Inferior parietal cortex (tissue), 1 donor: ENCODE measurements at regions not wholly inside any gene's neighbourhood (a gene's known extent, or its start where the extent isn't known, plus 50 kb on each side); places are given as distances from the start of the nearest gene placed in this dataset.

Experiments used
- DNase-seq: peaks from one replicate; pipeline ENCODE4 v3.0.0-alpha.2; 2016; ENCODE audit errors: extremely low spot score

GRCh38 chr19:13606156-13606555, 99.9 kb upstream of the CACNA1A start:
- no peak for DNase-seq

- no peak for DNase-seq
These were observed 98.8 kb upstream of the CACNA1A start for GRCh38 chr19:13604902-13605586.

DNA sequence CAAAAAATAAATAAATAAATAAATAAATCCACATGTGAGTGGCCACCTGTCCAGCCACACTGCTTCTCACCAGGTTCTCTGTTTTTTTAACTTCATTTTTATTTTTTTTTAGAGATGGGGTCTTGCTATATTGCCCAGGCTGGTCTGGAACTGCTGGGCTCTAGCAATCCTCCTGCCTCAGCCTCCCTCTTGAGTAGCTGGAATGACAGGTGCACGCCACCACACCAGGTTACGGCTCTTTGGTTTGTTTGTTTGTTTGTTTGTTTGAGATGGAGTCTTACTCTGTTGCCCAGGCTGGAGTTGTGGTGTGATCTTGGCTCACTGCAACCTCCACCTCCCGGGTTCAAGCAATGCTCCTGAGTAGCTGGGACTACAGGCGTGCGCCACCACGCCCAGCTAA, 94.5 kb upstream of the CACNA1A start:
- DNase-seq, result no peak

DNA sequence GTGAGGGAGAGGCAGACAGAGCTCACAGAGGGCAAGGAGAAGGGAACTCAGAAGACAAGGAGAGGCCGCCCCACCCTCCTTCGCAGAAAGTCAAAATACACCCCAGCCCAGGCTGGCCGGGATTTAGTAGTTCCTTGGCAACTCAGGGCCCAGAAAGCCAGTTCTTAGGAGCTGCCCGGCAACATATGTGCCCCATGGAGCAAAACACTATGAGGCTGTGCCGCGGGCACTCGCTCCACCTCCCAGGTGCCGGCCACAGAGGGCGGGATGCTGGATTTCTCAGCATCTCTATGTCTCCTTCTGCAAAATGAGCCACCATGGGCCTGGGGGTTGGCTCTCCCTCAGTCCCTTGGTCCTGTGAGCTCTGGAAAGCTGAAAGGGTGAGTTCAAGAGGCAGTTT, 93.8 kb upstream of the CACNA1A start:
- DNase-seq, result no peak

DNA sequence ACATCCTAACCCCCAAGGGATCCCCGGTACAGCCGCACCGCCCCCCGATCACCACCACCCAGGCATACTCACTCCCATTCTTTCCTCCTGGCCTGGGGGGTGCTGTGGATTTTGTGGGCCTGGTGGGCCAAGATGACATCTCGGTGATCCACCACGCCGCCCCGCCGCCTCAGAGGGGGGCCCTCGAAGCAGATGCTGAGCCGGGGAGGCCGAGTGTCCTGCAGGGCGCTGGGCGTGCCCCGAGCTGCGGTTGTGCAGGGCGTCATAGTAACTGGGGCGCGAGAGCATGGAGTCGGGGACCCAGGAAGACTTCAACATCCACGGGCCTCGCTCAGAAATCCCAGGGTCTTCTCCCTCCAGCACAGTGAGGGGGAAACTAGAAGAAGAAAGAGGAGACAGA, 93.4 kb upstream of the CACNA1A start:
- DNase-seq, result no peak

- DNase-seq, result no peak
These were observed 91.8 kb upstream of the CACNA1A start for GRCh38 chr19:13598098-13598497.

DNA sequence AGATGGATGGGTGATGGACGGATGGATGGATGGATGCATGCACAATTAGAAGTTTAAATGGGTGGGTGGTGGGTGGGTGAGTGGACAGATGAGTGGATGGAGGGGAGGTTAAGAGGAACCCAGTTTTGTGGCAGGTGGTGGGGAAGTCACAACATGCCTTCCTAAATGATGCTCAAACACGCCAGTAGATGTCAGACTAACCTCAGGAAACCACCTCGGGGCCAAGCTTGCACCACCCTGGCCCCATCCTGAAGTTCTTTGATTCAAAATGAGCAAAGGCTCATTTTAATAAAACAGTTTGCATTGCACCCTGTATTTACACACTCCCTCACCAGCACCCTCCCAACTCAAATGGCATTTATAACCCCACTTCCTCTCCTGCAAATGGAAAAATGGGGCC, 91.4 kb upstream of the CACNA1A start:
- DNase-seq, result peak; percentile 76

DNA sequence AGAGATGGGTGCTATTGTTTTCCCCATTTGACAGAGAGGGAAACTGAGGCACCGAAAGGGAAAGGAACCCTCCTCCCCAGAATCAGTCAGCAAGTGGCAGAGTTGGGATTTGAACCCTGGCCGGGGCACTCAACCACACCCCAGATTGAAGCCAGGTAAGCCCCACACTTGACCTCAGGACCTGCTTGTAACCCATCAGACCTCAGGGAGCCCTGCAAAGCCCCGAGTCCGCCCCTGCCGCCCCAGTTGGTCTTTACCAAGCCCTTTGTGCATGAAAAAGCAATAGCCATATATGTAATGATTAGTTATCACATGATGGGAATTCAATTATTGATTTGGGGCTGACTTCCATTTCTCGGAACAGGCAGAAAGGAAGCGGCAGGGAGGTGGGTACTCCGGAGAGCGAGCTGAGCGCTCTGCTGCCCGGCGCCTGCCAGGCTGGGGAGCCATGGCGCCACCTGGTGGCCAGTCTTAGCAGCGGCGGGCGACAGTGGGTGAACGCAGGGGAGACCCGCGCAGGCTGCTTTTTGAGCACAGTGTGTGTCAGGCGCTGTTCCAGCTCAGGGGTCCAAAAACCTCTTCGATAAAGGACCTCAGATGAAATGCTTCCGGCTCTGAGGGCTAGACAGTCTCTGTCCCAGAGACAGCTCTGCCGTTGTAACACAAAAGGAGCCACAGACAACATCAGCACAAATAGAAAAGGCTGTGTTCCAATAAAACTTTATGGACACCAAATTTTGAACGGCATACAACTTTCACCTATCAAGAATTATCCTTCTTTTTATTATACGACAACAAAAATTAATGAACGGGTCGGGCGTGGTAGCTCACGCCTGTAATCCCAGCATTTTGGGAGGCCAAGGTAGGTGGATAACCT, 82.9 kb upstream of the CACNA1A start:
- DNase-seq, result peak; percentile 74

- DNase-seq, result no peak
These were observed 79.2 kb upstream of the CACNA1A start for GRCh38 chr19:13585512-13585911.

DNA sequence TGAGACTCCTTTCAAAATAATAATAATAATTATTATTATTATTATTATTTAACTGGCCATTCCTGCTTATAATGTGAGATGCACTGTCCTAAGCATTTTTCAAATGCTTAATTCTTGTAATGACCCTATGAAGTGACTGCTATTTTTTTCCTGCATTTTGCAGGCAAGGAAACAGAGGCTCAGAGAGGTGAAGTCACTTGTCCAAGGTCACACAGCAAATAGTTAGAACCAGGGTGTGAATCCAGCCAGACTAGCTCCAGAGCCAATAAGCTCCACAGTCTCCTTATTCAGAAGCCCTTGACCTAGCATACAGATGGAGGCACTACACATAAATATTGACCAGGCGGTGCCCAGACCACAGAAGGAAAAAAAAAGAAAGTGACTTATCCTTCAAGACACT, 77.5 kb upstream of the CACNA1A start:
- no peak for DNase-seq

DNA sequence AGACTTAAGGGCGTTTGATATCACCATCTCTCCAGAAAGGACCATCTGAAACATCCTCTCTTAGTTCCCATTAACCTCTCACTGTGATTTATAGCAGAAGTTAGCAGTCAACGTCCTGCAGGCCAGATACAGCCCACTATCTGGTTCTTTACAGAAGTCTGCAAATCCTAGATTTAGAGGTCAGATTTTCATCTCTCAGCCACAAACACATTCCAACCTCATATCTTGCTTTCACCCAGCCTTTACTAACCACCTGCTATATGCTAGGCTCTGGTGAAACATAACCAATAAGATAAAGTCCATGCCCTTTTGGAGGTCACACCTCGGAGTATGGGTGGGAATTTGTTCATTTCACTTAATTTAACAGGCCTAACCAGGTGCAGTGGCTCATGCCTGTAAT, 76.8 kb upstream of the CACNA1A start:
- DNase-seq, result no peak

DNA sequence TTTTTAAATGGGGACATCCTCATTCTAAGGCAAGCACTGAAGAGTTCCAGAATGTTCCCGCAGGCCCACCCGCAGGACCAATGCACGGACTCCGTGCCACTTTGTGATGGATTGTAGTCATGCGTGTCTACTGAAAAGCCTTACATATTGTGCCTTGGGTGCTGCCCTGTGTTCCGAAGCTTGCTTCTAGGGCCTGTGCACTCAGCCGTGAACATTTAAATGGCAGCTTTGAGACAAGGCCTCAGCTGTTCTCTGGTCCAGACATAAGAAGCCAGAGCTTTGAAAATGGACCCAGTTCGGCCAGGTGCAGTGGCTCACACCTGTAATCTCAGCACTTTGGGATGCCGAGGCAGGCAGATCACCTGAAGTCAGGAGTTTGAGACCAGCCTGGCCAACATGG, 75.3 kb upstream of the CACNA1A start:
- DNase-seq, result no peak

- no peak for DNase-seq
These were observed 73.2 kb upstream of the CACNA1A start for GRCh38 chr19:13579388-13580060.

DNA sequence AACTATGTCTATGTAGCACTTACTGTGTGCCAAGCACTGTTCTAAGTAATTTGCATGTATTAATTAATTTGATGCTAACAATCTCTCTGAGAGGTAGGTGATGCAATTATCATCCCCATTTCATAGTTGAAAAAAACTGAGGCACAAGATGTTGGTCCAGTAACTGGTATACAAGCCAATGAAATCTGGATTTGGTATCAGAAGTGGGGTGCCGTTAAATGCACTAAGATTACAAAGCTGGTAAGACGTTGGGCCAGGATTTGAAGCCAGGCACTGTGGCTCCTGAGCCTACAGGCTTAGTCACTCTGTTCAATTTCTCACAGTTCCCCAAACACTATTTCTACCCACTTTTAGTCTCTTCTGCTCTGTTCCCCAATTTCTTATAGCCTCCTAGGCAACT, 70.4 kb upstream of the CACNA1A start:
- DNase-seq, result no peak

- no peak for DNase-seq
These were observed 68.7 kb upstream of the CACNA1A start for GRCh38 chr19:13574933-13575332.

DNA sequence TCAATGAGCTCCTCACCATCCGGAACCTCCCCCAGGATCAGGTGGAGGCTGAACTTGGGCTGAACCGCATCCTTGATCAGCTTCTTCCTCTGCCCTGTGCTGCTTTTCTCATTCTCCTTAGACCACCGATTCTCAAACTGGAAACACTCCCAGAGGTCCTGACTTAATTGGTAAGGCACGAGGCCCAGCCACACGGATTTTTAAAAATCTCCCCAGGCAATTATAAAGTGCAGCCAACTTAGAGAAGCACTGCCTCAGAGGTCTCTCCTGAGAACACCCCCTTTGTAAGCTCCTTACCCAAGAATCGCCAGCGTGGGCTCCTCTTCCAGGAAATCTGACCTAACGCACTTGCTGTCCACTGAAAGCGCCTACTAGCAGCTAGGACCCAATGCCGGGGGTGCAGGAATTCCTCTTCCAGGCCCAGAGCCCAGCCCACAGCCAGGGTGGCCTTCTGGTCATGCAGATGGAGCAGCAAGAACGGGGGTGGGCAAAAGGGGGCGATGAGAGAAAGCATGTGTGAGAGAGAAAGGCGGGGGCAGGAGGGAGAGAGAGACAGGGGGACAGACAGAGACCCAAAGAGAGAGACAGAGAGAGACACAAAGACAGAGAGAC, 66.9 kb upstream of the CACNA1A start:
- DNase-seq, result no peak

- no peak for DNase-seq
These were observed 55.2 kb upstream of the CACNA1A start for GRCh38 chr19:13561461-13561860.

DNA sequence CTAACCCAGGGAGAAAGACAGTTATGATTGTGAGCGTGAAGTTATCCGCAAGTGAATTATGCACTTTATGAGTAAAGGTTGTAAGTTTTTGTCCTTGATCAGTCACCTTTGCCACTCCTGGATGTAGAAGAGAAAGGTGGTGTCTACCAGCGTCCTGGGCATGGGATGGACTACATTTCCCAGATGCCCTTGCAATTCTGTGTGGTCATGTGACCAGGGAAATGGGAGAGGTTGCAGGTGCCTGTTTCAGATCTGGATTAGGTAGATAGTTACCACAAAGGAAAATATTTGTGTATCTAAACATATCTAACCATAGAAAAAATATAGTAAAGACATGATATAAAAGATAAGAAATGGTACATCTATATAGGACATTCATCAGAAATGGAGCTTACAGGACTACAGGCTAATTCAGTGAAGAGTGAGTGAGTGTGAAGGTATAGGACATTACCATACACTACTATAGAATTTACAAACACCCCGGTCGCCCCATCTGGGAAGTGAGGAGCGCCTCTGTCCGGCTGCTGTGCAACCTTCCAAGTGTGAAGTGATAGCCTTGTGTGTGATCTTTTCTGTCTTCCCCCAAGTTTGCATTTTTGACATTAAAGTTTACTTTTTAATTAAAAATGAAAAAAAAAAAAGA, 51.6 kb upstream of the CACNA1A start:
- DNase-seq, result peak; percentile 38

- DNase-seq, result peak; percentile 43
These were observed 50.3 kb upstream of the CACNA1A start for GRCh38 chr19:13556552-13556951.
